Umbilical cord (tissue), 1 donor: ENCODE measurements at regions not wholly inside any gene's neighbourhood (a gene's known extent, or its start where the extent isn't known, plus 50 kb on each side); places are given as distances from the start of the nearest gene placed in this dataset.
A peak's percentile ranks its signal among the peaks of the same experiment; 100 is the strongest.
"Not testable (repeated sequence)": the region's sequence is repeated elsewhere in the genome, so short reads cannot be mapped to it uniquely, and the experiment has no call there.

Source experiments
- DNase-seq: peaks from one replicate; pipeline ENCODE4 v3.0.0-alpha.2; 2015; ENCODE audit warnings: low spot score

DNA sequence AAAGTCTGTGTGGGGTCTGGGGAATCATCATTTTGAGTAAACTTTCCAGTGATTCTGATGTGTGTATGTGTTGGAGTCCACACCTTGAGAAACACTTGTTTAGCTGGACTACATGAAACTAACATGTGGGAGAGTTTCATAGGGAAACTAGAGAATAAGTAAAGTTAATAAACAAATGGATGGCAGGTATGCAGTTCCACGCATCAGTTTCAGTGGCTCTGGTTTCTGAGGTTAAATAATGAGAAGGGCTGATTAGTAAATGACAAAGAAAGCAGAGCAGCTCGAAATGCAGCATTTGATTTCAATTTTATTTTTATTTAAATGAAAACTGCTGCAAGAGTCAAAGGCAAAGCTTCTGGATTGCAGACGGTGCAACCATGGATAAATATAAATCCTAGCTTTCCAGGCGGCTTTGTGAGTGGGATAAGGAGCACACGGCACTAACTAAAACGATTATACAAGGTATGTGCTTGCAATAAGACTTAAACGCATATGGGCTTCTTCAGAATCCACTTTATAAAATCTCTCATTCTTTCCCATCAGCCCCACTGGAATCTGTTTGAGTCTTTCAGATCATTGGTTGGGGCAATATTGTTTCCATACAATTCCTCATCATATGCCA is 310.7 kb downstream of the PLPP3 start:
- DNase-seq: peak; percentile 92

DNA sequence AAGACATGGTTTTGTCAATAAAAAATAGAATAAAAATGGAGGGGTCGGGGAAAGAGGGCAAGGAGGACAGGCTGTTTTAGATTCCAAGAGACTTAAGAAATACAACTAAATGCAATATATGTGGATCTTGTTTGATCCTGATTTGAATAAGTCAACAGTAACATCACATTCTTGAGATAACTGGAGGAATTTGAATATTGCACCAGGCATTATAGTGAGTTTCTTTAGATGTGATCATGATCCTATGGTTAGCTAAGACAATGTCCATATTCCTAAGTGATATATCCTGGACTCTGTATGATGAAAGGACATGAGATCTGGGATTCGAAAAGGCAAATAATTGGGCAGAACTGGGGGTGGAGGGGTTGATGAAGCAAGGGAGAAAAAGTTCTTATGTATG is 311.8 kb downstream of the PLPP3 start:
- DNase-seq: peak; percentile 51

DNA sequence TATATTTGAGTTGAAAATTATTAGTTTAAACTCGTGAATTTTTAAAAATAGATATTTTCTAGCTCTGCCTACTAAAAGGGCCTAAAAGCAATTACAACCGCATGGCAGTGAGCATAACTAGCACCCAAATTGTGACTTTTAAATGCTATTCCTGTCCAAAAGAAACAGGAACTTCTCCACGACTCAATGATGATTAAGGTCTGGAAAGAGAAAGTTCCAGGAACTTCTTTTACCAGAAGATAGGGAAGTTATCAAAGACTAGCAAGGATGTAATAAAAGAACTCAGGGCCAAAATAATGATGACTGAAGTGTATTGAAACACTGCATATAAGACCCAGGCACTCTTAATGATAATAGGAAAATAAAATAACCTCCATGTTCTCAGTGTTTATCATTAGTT is 313.0 kb downstream of the PLPP3 start:
- no peak for DNase-seq

- DNase-seq: no peak
These were observed 314.1 kb downstream of the PLPP3 start for GRCh38 chr1:56265216-56265615.

- DNase-seq: no peak
These were observed 315.5 kb downstream of the PLPP3 start for GRCh38 chr1:56263908-56264307.

GRCh38 chr1:56258371-56258770 is 321.0 kb downstream of the PLPP3 start:
- no peak for DNase-seq

GRCh38 chr1:56257726-56258125 is 321.6 kb downstream of the PLPP3 start:
- no peak for DNase-seq

DNA sequence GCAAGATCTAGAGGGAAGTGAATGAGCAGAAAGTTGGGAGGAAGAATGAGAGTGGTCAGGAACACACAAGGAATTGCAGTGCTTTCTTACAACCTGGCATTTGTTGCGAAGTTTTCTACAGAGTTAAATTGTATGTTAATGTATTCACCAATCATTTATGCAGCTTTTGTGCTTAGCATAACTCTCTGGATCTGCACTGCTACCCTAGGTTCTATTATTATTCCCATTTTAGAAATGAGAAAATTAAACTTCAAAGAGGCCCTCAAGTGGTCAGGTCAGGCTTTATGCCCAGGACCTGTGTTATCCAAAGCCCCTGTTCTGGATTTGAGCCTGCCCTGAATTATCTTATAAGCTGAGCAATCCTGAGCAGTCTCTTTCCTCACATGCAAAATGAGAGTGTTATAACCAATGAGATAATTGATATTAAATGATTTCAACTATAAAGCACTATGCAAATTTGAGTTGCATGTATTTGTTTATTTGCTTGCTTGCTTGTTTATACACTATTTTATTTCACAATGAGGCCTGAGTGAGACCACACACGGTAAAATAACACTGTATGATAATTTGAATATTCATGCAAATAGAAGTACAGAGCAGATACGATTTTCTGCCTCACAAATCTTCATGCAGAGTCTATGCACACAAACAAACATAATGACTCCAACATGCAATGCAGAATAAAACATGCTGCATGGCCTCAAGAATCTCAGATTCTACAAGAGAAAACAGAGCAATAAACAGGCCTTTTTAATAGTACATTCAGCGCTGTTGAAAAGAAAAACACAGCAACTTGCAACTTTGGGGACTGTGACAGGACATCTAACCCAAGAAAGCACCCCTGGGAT is 323.0 kb downstream of the PLPP3 start:
- DNase-seq: no peak

- DNase-seq: peak; percentile 76
These were observed 323.7 kb downstream of the PLPP3 start for GRCh38 chr1:56255516-56256152.

- DNase-seq: no peak
These were observed 325.2 kb downstream of the PLPP3 start for GRCh38 chr1:56254130-56254529.

DNA sequence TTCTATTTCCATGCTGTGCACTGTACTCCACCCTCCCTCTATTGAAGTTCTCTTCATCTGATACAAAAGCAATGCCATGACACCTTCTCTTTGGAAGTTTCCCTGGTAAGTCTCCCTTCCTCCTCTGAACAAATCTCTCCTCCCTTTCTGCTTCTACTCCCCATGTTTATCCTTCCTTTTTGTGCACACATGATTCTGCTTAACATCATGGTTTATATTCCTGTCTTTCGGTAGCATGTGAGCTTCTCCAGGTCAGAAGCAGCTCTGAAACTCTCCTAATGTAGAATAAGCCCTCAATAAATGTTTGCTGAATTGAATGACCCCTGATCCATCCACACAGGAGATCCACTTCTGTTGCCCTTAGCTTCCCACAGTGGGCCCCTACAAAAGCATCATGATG is 328.6 kb downstream of the PLPP3 start:
- no peak for DNase-seq

DNA sequence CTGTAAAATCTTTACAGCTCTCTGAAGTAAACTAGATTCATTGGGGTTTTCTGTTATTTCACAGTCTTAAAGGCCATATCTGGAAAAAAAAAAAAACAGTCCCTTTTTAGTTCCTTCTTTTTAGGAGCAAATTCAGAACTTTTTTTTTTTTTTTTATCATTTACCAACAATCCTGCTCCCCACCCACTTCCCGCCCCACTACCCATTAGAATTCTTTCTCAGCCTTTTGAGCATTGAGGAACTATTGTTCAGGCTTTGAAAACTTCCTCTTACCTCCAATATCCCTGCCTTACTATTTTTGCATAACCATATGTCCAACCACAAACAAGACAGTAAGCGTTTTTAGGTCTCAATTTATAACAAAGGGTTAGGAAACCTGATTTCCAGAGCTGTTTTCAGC is 330.1 kb downstream of the PLPP3 start:
- peak; percentile 15 for DNase-seq

- no peak for DNase-seq
These were observed 331.2 kb downstream of the PLPP3 start for GRCh38 chr1:56248138-56248537.

GRCh38 chr1:56246726-56247125 is 332.6 kb downstream of the PLPP3 start:
- not testable (repeated sequence) for DNase-seq

GRCh38 chr1:56240400-56240799 is 339.0 kb downstream of the PLPP3 start:
- no peak for DNase-seq

DNA sequence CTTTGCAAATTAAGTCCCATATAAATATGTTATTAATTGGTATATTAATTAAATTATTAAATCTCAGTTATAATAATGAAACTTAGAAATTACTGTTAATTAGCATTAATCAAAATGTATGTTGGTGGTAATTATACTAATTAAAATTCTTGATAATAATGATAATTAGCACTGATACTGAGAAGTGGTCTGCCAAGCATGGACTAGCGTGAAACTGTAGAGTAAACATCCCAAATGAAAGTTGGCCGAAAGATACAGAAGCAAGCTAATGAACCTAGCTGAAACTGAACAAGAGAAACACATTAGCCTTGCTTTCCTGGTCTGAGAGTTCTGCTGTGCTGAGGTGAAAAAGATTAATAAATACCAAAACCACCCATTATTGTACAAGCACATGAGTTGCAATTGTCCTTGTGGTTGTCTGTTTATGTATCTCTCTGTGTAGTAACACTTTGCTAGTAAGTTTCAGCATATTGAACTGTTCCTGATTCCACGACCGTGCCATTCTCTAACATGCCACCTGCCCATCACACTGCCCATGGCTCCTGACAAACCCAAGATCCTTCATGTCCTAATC is 341.8 kb downstream of the PLPP3 start:
- no peak for DNase-seq

DNA sequence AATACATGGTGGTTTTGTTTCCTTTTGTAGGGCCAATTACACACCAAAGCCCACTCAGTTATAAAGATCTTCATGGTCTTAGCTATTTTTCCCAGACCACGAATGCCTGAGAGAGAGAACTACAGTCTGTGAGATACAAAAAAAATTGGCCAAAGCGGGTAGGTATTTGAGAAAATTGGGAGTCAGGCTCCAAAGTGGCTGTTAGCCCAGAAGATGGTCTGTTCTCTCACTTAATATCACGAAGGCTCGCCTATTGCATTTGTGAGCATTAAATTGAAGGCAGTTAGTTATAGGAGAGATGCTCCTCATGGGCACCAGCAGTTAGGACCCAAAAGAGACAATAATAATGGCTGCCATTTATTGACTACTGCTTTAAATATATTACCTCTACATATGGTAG is 342.7 kb downstream of the PLPP3 start:
- DNase-seq: no peak

DNA sequence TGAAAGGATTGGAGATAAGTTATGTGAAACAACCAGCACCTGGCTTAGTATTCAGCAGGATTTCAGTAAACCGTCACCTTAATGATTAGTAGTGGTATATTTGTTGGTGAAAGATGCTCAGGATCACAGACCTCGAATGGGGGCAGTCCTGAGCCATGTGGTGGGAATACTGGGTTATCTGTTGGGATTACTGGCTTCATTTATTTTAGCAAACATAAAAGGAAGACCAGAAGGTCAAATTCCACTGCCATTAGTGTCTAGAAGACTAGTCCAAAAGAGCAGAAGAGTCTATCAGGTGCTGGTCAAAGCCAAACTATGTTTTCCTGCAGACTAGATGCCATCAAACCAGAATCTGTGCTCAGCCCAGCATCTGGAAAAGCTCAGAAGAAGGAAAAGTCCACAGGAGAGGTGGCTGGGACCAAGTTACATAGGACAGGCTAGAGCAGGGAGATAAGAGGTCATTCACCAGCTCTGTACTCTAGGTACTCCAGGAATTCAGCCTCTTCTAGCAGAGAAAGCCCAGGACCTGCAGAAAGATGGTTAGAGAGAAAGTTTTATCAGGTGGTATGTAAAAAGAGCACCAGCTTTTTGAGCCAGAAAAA is 343.4 kb downstream of the PLPP3 start:
- no peak for DNase-seq

DNA sequence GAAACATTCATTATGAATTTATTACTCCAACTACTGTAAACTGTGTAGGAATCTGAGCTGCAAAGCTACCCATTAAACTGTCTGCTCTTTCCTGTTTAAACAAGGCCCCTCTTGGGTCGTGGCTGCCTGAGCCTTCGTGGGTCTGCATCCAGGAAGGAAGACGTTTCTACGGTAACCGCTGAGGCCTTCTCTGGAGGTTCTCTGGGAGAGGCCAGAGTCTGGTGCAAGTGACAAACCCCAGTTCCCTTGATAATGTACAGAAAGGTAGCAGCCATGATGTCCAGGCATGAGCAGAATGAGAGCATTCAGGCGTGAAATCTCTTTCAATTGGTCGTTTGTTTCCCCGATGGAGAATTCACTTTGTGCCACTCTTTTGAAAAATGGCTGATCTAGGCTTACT is 350.2 kb downstream of the PLPP3 start:
- peak; percentile 48 for DNase-seq

- no peak for DNase-seq
These were observed 351.5 kb downstream of the PLPP3 start for GRCh38 chr1:56227886-56228285.

DNA sequence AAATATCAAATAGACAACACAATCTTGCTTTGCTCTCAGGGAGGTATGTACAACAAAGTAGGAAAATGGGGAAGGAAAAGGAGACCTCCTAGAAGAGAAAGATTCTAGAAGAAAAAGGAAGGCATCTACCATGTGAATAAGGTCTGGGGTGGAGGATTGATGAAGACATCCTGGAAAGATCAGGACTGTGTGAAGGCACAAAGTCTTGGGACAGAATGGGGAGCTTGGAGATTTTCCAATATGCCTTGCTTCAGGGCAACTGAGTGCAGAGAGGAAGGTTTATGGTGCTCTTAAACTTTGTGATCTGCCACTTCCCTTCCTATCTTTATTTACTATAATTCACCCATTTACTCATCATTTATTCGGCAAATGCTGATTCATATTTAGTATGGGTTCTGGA is 352.0 kb downstream of the PLPP3 start:
- no peak for DNase-seq
